D721Med (cell line): ENCODE measurements at regions not wholly inside any gene's neighbourhood (a gene's known extent, or its start where the extent isn't known, plus 50 kb on each side); places are given as distances from the start of the nearest gene placed in this dataset.

ENCODE experiments used
- DNase-seq: peaks from one replicate; pipeline ENCODE4 v3.0.0; 2011; ENCODE audit warnings: low spot score; ENCODE audit not compliant: insufficient read length
- FAIRE-seq: peaks from 2 replicates; lab custom pipeline; 2011; peaks lifted over from hg19 to GRCh38; lab: Jason Lieb, UNC
- TF ChIP-seq, protein P1 (sequence below): IDR thresholded peaks from 2 replicates; pipeline ENCODE4 v1.5.1; 2012; ENCODE audit warnings: mild to moderate bottlenecking, control low read depth; ENCODE audit not compliant: insufficient read depth; ENCODE audit errors: missing control alignments

DNA sequence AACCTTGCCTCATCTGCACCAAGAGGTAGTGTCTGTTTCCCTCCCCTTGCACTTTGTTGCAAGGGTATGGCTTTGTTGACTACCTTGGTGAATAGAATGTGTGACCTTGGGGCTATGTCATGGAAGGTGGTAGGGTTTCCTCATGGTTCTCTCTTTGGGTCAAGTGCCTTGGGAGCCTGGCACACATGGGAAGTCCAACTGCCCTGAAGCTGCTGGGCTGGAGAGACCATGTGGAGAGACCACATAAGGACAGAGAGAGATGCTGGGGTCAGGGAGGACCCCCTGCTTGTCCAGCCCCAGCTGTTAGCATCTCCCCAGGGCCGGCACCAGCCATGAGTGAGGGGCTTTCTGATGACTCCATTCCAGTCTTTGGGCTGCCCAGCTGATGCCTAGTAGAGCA is 95.5 kb upstream of the PAX1 start:
- TF ChIP-seq, protein P1, sequence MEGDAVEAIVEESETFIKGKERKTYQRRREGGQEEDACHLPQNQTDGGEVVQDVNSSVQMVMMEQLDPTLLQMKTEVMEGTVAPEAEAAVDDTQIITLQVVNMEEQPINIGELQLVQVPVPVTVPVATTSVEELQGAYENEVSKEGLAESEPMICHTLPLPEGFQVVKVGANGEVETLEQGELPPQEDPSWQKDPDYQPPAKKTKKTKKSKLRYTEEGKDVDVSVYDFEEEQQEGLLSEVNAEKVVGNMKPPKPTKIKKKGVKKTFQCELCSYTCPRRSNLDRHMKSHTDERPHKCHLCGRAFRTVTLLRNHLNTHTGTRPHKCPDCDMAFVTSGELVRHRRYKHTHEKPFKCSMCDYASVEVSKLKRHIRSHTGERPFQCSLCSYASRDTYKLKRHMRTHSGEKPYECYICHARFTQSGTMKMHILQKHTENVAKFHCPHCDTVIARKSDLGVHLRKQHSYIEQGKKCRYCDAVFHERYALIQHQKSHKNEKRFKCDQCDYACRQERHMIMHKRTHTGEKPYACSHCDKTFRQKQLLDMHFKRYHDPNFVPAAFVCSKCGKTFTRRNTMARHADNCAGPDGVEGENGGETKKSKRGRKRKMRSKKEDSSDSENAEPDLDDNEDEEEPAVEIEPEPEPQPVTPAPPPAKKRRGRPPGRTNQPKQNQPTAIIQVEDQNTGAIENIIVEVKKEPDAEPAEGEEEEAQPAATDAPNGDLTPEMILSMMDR = no peak
- DNase-seq (no peak), FAIRE-seq (no peak)

DNA sequence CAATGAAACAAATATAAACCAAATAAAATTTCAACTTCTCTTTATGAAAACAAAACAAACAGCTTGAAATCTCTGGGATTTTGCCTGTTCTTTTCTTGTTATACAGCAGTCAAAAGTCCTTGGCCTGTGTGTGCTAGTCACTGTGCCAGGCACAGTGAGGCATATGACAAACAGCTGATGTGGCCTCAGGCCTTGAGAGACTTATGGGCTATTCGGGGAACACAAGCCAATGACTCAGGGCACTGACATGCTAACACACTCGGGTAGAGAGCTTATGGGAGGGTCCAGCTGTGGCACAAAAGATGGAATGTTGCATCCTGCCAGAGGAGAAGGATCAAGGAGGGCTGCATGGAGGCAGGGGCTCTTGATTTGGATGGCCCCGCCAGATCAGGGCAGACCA is 95.4 kb upstream of the NKX2-2 start:
- FAIRE-seq = no peak
- TF ChIP-seq, protein P1 = no peak
- no peak for DNase-seq

DNA sequence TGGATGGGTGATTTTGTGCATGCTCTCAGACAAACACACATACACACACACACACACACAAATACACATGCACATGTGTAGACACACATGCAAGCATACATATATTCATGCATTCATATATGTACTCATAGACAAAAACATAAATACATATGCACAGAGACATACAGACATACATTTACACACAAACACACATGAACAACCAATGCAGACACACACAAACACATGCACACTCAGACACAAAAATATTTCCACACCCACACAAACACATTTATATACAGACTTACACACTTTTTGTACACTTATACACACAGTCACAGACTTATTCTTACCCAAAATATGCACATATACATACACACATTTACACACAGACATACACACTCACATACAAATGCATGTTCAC is 94.9 kb upstream of the NKX2-2 start:
- FAIRE-seq (no peak), DNase-seq (no peak)
- TF ChIP-seq, protein P1 = no peak

DNA sequence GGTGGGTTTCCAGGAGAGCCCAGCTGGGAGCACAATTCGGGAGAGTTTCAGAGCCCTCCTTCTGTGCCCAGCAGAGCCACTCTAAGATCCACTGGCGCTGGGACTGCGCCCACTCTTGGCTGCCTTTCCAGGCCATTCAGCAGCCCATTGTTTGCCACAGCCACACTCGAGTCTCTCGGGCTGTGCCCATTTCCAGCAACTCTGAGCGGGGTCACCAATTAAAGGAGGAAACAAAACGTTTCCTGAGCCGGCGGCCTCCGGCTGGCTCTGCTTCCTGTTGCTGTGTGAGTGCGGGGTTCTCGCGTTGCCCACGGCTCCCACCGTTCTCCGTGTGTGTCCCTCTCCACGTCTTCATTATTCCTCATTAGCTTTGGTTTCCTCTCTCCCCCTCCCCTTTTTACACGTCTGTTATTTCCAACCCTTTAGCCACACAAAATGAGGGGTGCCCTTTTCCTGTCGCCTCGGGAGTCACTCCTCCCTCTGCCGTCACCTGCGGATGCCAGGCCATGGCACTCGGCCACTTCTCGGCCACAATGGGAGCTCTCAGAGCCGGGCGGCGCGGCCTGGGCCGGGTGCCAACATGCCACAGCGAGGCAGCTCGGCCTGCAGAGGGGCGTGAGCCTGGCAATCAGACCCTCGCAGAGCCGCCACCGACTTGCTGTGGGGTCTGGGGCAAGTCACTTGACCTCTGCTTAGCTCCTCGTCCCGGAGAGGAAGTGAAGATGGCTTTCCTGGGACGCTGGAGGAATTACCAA is 94.3 kb upstream of the NKX2-2 start:
- TF ChIP-seq, protein P1 = no peak
- FAIRE-seq (no peak), DNase-seq (no peak)

DNA sequence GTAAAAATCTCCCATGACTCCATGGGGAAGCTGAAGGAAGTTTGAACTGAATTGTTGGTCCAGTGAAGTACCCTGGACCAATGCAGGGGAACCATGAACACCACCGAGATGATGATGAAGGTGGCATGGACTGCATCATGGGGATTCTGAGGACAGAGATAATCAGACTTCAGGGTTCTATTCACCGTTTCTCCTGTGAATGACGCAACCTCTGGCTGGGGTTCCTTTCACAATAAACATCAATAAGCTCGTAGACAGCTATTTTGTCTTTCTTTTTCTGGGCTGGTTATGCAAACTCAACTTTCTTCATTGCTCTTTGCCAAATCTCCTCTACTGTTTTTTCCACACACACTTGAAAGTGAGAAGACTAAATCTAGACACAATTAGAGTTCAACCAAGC is 87.9 kb upstream of the NKX2-2 start:
- no peak for FAIRE-seq
- TF ChIP-seq, protein P1 = no peak
- DNase-seq = no peak

DNA sequence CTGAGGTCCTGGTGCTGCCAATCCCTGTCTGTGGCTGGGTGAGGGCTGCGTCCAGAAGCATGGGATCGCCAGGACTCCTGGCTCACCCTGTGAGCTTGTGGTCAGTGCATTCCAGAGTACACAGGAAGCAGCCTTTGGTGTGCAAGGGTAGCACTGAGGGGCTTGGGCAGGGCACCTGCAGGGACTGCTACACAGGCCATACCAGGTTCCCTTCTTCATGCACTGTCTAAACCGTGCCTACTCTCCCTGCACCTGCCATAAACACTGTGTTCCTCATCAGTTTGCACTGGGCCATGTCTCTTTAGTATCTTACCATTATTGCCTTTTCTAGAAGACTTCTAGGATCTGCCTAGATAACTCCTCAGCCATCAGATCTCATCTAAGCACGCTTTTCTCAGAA is 72.8 kb upstream of the NKX2-2 start:
- FAIRE-seq (no peak), DNase-seq (no peak)
- TF ChIP-seq, protein P1 = no peak

DNA sequence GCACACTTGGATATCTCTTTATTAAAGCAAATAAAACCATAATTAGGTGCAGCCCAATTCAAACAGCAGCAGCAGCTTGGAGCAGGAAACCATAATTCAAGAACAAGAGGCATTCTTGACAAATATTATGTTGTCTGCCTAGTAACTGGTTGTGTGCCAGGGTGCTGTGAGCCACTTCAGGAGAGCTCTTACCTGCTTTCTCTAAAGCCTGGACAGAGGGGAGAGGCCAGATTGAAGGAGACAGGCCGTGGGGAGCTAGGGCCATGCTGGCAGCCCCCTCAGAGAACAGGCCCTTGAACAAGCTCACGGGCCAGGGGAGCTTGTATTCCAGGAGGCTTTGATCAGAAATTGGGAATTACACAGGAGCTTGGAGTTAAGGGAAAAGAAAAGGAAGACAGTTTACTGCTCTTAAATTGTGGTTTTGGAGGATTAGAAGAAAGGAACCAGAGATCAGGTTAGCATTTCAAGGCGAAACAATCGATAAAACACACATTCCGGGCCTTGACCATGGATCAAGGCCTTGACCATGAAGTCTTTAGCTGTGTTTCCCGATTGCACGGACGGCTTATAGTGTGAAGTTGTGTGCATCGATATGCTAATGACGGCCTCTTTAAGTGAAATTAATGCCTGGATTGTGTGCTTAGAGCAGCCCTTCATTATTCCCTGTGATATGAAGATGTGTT is 69.8 kb upstream of the NKX2-2 start:
- no peak for FAIRE-seq
- DNase-seq = no peak
- TF ChIP-seq, protein P1 = no peak
